ENCODE measurements at regions not wholly inside any gene's neighbourhood (a gene's known extent, or its start where the extent isn't known, plus 50 kb on each side); places are given as distances from the start of the nearest gene placed in this dataset.

- TF ChIP-seq CTCF (IDR thresholded peaks at IDR 0.05) = no peak
- intact Hi-C loops (cut with micrococcal nuclease) = no loop called here
- CTCF ChIA-PET = no interaction called here
- POLR2A ChIA-PET = no interaction called here
- no peak for ATAC-seq (ENCODE audit: low read depth)
- Mint-ChIP-seq H3K36me3 (ENCODE audit: low read depth) (no peaks in the 10 kb centered on the region), H3K9me3 (peaks cover 5% of the 10 kb centered on the region), H3K27me3 (no peaks in the 10 kb centered on the region), H3K27ac (no peak overlapping the region), H3K4me1 (no peaks in the 10 kb centered on the region), H3K4me3 (no peak overlapping the region)
- DNase-seq = no peak
These were observed 462.6 kb upstream of the MGMT start for GRCh38 chr10:129004398-129004797.

DNA sequence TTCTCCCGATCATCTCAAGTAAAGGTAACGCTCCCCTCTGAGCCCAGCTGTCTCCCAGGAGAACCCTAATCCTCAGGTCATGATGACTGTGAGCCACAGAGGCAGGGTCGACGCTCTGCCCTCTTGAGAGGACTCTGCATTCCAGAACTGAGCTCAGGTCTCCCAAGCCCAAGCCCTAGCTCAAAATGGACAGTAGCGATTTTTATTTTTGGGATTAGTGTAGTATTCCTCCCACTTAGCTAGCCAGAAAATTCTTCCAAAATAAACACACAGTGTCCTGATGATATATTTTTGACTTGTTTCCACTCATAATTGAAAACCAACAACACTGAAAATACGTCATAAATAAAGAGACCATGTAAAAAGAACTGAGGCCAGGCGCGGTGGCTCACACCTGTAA lies 462.0 kb upstream of the MGMT start:
- no peak for TF ChIP-seq CTCF (IDR thresholded peaks at IDR 0.05)
- POLR2A ChIA-PET = no interaction called here
- H3K4me3 Mint-ChIP-seq = no peak overlapping the region
- no peaks in the 10 kb centered on the region for H3K4me1 Mint-ChIP-seq
- no peak for DNase-seq
- peaks cover 5% of the 10 kb centered on the region for H3K9me3 Mint-ChIP-seq
- intact Hi-C loops (cut with micrococcal nuclease) = no loop called here
- no peak for ATAC-seq (ENCODE audit: low read depth)
- no peaks in the 10 kb centered on the region for H3K27me3 Mint-ChIP-seq
- H3K36me3 Mint-ChIP-seq (ENCODE audit: low read depth) = no peaks in the 10 kb centered on the region
- CTCF ChIA-PET = no interaction called here
- H3K27ac Mint-ChIP-seq = no peak overlapping the region

DNA sequence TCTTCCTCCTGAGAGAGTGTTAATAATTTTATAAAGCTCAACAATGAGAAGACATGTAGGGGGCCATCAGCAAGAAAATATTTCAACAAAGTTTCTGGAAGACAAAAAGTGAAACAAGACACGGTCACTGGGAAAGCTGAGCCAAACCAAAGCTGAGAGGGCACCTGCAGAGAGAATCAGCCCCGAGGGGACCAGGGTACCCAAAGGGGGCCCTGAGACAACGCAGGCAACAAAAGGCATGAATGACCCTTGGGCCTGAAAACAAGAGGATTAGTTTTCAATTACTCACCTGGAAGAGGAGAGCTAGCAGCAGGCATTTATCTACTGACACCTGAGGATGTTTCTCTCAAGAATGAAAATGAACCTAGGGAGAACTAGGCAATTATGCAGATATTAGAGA lies 461.2 kb upstream of the MGMT start:
- intact Hi-C loops (cut with micrococcal nuclease) = no loop called here
- ATAC-seq (ENCODE audit: low read depth) (no peak), DNase-seq (no peak)
- Mint-ChIP-seq H3K9me3 (peaks cover 5% of the 10 kb centered on the region), H3K4me3 (no peak overlapping the region), H3K27me3 (no peaks in the 10 kb centered on the region), H3K4me1 (no peaks in the 10 kb centered on the region), H3K36me3 (ENCODE audit: low read depth) (no peaks in the 10 kb centered on the region), H3K27ac (no peak overlapping the region)
- no peak for TF ChIP-seq CTCF (IDR thresholded peaks at IDR 0.05)
- POLR2A ChIA-PET = no interaction called here
- CTCF ChIA-PET = no interaction called here

DNA sequence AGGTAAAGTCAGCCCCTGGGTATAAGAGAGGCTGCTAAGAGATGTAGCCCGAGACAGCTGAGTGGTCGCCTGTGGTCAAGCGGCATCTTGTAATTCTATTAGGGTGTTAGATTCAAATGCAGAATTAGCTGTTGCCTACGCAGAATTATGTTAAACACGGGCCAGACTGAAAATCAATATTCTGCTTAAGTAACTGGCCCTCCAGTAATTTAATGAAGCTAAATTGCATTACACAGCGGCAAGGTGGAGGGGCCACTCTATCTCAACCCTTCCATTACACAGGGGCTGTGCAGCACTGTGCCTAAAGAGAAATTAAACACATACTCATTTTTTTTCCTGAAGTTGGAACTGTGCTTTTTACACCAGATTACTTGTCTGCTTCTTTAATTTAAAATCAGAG lies 448.5 kb upstream of the MGMT start:
- no peaks in the 10 kb centered on the region for H3K9me3 Mint-ChIP-seq
- no peak for TF ChIP-seq CTCF (IDR thresholded peaks at IDR 0.05)
- ChIA-PET POLR2A (no interaction called here), CTCF (no interaction called here)
- no peak overlapping the region for H3K4me3 Mint-ChIP-seq
- intact Hi-C loops (cut with micrococcal nuclease) = no loop called here
- no peaks in the 10 kb centered on the region for H3K27me3 Mint-ChIP-seq
- no peaks in the 10 kb centered on the region for H3K4me1 Mint-ChIP-seq
- ATAC-seq (ENCODE audit: low read depth) (no peak), DNase-seq (no peak)
- H3K36me3 Mint-ChIP-seq (ENCODE audit: low read depth) = no peaks in the 10 kb centered on the region
- H3K27ac Mint-ChIP-seq = no peak overlapping the region

DNA sequence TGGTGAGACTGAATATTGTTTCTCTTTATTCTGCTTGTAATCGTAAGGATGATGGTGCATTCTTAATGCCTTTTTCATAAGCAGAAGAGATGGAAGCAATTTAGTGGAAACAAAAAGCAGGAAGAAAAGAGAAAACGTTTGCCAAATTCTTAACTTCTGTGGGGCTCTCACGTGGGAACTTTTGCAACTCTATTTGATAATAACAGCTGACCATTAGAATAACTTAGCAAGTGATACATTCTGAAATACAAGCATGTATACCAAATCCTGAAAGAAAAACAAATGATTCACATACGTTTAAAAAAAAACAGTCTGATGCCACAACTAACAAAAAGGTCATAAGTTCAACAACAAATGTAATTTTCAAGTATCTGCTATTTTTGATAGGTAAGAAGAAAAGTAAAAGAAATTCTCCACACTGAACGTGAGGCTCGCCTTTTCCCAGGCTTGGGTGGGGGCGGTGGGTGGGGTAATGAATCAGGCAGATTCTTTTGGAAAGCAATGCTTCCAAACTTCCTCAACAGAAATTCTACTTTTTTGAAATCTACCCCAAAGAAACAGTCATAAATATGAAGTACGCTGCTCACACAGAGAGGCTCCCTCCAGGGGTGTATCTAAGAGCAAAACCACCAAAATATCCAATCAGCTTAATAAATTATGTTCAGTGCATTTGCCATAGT lies 446.2 kb upstream of the MGMT start:
- DNase-seq = no peak
- no peaks in the 10 kb centered on the region for H3K36me3 Mint-ChIP-seq (ENCODE audit: low read depth)
- H3K27ac Mint-ChIP-seq = no peak overlapping the region
- intact Hi-C loops (cut with micrococcal nuclease) = no loop called here
- TF ChIP-seq CTCF (IDR thresholded peaks at IDR 0.05) = no peak
- no peaks in the 10 kb centered on the region for H3K4me1 Mint-ChIP-seq
- ChIA-PET POLR2A (no interaction called here), CTCF (no interaction called here)
- H3K4me3 Mint-ChIP-seq = no peak overlapping the region
- no peaks in the 10 kb centered on the region for H3K9me3 Mint-ChIP-seq
- no peak for ATAC-seq (ENCODE audit: low read depth)
- no peaks in the 10 kb centered on the region for H3K27me3 Mint-ChIP-seq
